Astrocyte of the cerebellum (primary cell): ENCODE measurements at regions not wholly inside any gene's neighbourhood (a gene's known extent, or its start where the extent isn't known, plus 50 kb on each side); places are given as distances from the start of the nearest gene placed in this dataset.

Source experiments
- DNase-seq: peaks from one replicate; pipeline ENCODE4 v3.0.0-alpha.2; 2011; ENCODE audit warnings: low read depth
- H3K4me3 ChIP-seq: 2 replicates; pipeline ENCODE4 v1.5.1; 2011; ENCODE audit warnings: mild to moderate bottlenecking, low read depth, low read length, moderate library complexity
- CTCF ChIP-seq: IDR thresholded peaks from 2 replicates; pipeline ENCODE4 v1.5.1; 2012; ENCODE audit warnings: low read length, low read depth, moderate library complexity, mild to moderate bottlenecking; ENCODE audit errors: missing control alignments
- in situ Hi-C: cut with HindIII; loops from 2 replicates; pipeline ENCODE4 v1.10.0; 2017; ENCODE audit warnings: low sequenced_read_pairs

- DNase-seq, result no peak
- H3K4me3 ChIP-seq, result no peak overlapping the region
Observed at GRCh38 chr14:44154446-44154845, 352.6 kb downstream of the FSCB start.

GRCh38 chr14:44151130-44151820 is 355.8 kb downstream of the FSCB start:
- no peak for DNase-seq
- no peak overlapping the region for H3K4me3 ChIP-seq
- no peak for TF ChIP-seq CTCF
- in situ Hi-C loops, result no loop called here

More at GRCh38 chr14:44154446-44154845, 352.6 kb downstream of the FSCB start:
- in situ Hi-C loops, result no loop called here
- TF ChIP-seq CTCF, result no peak

GRCh38 chr14:44149597-44149996 is 357.5 kb downstream of the FSCB start:
- in situ Hi-C loops, result no loop called here

GRCh38 chr14:44142006-44142405 is 365.1 kb downstream of the FSCB start:
- no peak for TF ChIP-seq CTCF
- DNase-seq, result no peak
- in situ Hi-C loops, result no loop called here
- no peak overlapping the region for H3K4me3 ChIP-seq

More at GRCh38 chr14:44149597-44149996, 357.5 kb downstream of the FSCB start:
- H3K4me3 ChIP-seq, result no peak overlapping the region
- TF ChIP-seq CTCF, result peak; percentile 27
- DNase-seq, result no peak

GRCh38 chr14:44135972-44136371 is 371.1 kb downstream of the FSCB start:
- in situ Hi-C loops, result no loop called here
- DNase-seq, result no peak
- H3K4me3 ChIP-seq, result no peak overlapping the region
- TF ChIP-seq CTCF, result no peak

GRCh38 chr14:44131861-44132260 is 375.2 kb downstream of the FSCB start:
- no peak for TF ChIP-seq CTCF

More at GRCh38 chr14:44131861-44132260, 375.2 kb downstream of the FSCB start:
- in situ Hi-C loops, result no loop called here
- no peak overlapping the region for H3K4me3 ChIP-seq
- DNase-seq, result no peak
